ENCODE measurements at regions not wholly inside any gene's neighbourhood (a gene's known extent, or its start where the extent isn't known, plus 50 kb on each side); places are given as distances from the start of the nearest gene placed in this dataset.

- Histone ChIP-seq H3K9me2 (replicated peaks; ENCODE audit: low read depth, low read length) (no peaks in the 10 kb centered on the region), H4K20me1 (ENCODE audit: insufficient read depth, low read length, poor library complexity, severe bottlenecking) (peaks cover 24% of the 10 kb centered on the region), H3F3A (ENCODE audit: low read depth) (no peaks in the 10 kb centered on the region), H3K9me3 (ENCODE audit: insufficient read depth, low read depth, low read length) (no peaks in the 10 kb centered on the region), H3K4me3 (ENCODE audit: low read length, poor library complexity, severe bottlenecking) (peak overlapping the region; percentile 10), H3K4me2 (ENCODE audit: low read depth, low read length, poor library complexity, severe bottlenecking) (peak overlapping the region; percentile 49), H3K27me3 (ENCODE audit: insufficient read depth, low read length, poor library complexity, severe bottlenecking) (no peaks in the 10 kb centered on the region), H3K4me1 (ENCODE audit: insufficient read depth, low read length, poor library complexity, severe bottlenecking) (peaks cover 23% of the 10 kb centered on the region), H3K36me3 (ENCODE audit: insufficient read depth, low read length) (peaks cover 7% of the 10 kb centered on the region; the same call in 1 of the 2 replicates), H2AFZ (ENCODE audit: low read length) (no peak overlapping the region), H3K9ac (ENCODE audit: low read depth, low read length, poor library complexity, severe bottlenecking) (peak overlapping the region; percentile 31), H3K79me2 (ENCODE audit: insufficient read depth, low read length) (peaks cover 95% of the 10 kb centered on the region)
- TF ChIP-seq CTCF (conservative IDR thresholded peaks at IDR 0.05; ENCODE audit: low read length) (no peak), EZH2phosphoT487 (IDR thresholded peaks at IDR 0.05; ENCODE audit: borderline replicate concordance) (no peak)
Observed at GRCh38 chr2:134136731-134137130, 117.1 kb upstream of the MGAT5 start.

GRCh38 chr2:134137182-134137611 lies 116.7 kb upstream of the MGAT5 start:
- Histone ChIP-seq H3K4me1 (ENCODE audit: insufficient read depth, low read length, poor library complexity, severe bottlenecking) (peaks cover 23% of the 10 kb centered on the region), H2AFZ (ENCODE audit: low read length) (no peak overlapping the region), H3K36me3 (ENCODE audit: insufficient read depth, low read length) (peaks cover 3% of the 10 kb centered on the region; the same call in 1 of the 2 replicates), H3K79me2 (ENCODE audit: insufficient read depth, low read length) (peaks cover 95% of the 10 kb centered on the region), H3K27me3 (ENCODE audit: insufficient read depth, low read length, poor library complexity, severe bottlenecking) (no peaks in the 10 kb centered on the region), H4K20me1 (ENCODE audit: insufficient read depth, low read length, poor library complexity, severe bottlenecking) (peaks cover 24% of the 10 kb centered on the region), H3K4me2 (ENCODE audit: low read depth, low read length, poor library complexity, severe bottlenecking) (peak overlapping the region; percentile 49), H3F3A (ENCODE audit: low read depth) (no peaks in the 10 kb centered on the region), H3K9me2 (replicated peaks; ENCODE audit: low read depth, low read length) (no peaks in the 10 kb centered on the region), H3K9me3 (ENCODE audit: insufficient read depth, low read depth, low read length) (no peaks in the 10 kb centered on the region), H3K9ac (ENCODE audit: low read depth, low read length, poor library complexity, severe bottlenecking) (peak overlapping the region; percentile 31), H3K4me3 (ENCODE audit: low read length, poor library complexity, severe bottlenecking) (peak overlapping the region; percentile 10)
- TF ChIP-seq CTCF (conservative IDR thresholded peaks at IDR 0.05; ENCODE audit: low read length) (no peak), EZH2phosphoT487 (IDR thresholded peaks at IDR 0.05; ENCODE audit: borderline replicate concordance) (no peak)

GRCh38 chr2:134138115-134138514 lies 115.8 kb upstream of the MGAT5 start:
- Histone ChIP-seq H3K4me3 (ENCODE audit: low read length, poor library complexity, severe bottlenecking) (no peak overlapping the region), H3K36me3 (ENCODE audit: insufficient read depth, low read length) (no peaks in the 10 kb centered on the region; the same call in 1 of the 2 replicates), H3K4me1 (ENCODE audit: insufficient read depth, low read length, poor library complexity, severe bottlenecking) (peaks cover 23% of the 10 kb centered on the region), H3K27me3 (ENCODE audit: insufficient read depth, low read length, poor library complexity, severe bottlenecking) (no peaks in the 10 kb centered on the region), H2AFZ (ENCODE audit: low read length) (no peak overlapping the region), H3K9ac (ENCODE audit: low read depth, low read length, poor library complexity, severe bottlenecking) (no peak overlapping the region), H3K9me2 (replicated peaks; ENCODE audit: low read depth, low read length) (no peaks in the 10 kb centered on the region), H3K9me3 (ENCODE audit: insufficient read depth, low read depth, low read length) (no peaks in the 10 kb centered on the region), H3K79me2 (ENCODE audit: insufficient read depth, low read length) (peaks cover 95% of the 10 kb centered on the region), H4K20me1 (ENCODE audit: insufficient read depth, low read length, poor library complexity, severe bottlenecking) (peaks cover 25% of the 10 kb centered on the region), H3F3A (ENCODE audit: low read depth) (no peaks in the 10 kb centered on the region), H3K4me2 (ENCODE audit: low read depth, low read length, poor library complexity, severe bottlenecking) (no peak overlapping the region)
- no peak for TF ChIP-seq EZH2phosphoT487 (IDR thresholded peaks at IDR 0.05; ENCODE audit: borderline replicate concordance)

GRCh38 chr2:134139611-134140010 lies 114.3 kb upstream of the MGAT5 start:
- Histone ChIP-seq H3K9me3 (ENCODE audit: insufficient read depth, low read depth, low read length) (no peaks in the 10 kb centered on the region), H3K27me3 (ENCODE audit: insufficient read depth, low read length, poor library complexity, severe bottlenecking) (no peaks in the 10 kb centered on the region), H2AFZ (ENCODE audit: low read length) (no peak overlapping the region), H3K9me2 (replicated peaks; ENCODE audit: low read depth, low read length) (no peaks in the 10 kb centered on the region), H3K4me2 (ENCODE audit: low read depth, low read length, poor library complexity, severe bottlenecking) (no peak overlapping the region), H3K79me2 (ENCODE audit: insufficient read depth, low read length) (peaks cover 95% of the 10 kb centered on the region), H3F3A (ENCODE audit: low read depth) (no peaks in the 10 kb centered on the region), H3K4me1 (ENCODE audit: insufficient read depth, low read length, poor library complexity, severe bottlenecking) (peaks cover 23% of the 10 kb centered on the region), H3K36me3 (ENCODE audit: insufficient read depth, low read length) (no peaks in the 10 kb centered on the region; the same call in 1 of the 2 replicates), H3K9ac (ENCODE audit: low read depth, low read length, poor library complexity, severe bottlenecking) (no peak overlapping the region), H4K20me1 (ENCODE audit: insufficient read depth, low read length, poor library complexity, severe bottlenecking) (peaks cover 28% of the 10 kb centered on the region), H3K4me3 (ENCODE audit: low read length, poor library complexity, severe bottlenecking) (no peak overlapping the region)
- no peak for TF ChIP-seq EZH2phosphoT487 (IDR thresholded peaks at IDR 0.05; ENCODE audit: borderline replicate concordance)
- no peak for TF ChIP-seq CTCF (conservative IDR thresholded peaks at IDR 0.05; ENCODE audit: low read length)

Data from Loucy (cell line).